ENCODE measurements at regions not wholly inside any gene's neighbourhood (a gene's known extent, or its start where the extent isn't known, plus 50 kb on each side); places are given as distances from the start of the nearest gene placed in this dataset.
"Not testable (repeated sequence)": the region's sequence is repeated elsewhere in the genome, so short reads cannot be mapped to it uniquely, and the experiment has no call there.

- DNase-seq (ENCODE audit: low spot score): no peak
These were observed 311.3 kb downstream of the C12orf75 start for GRCh38 chr12:105641749-105642148.

GRCh38 chr12:105644770-105645169, 314.3 kb downstream of the C12orf75 start:
- DNase-seq (ENCODE audit: low spot score): no peak

GRCh38 chr12:105654606-105655005, 324.1 kb downstream of the C12orf75 start:
- no peak for DNase-seq (ENCODE audit: low spot score)

GRCh38 chr12:105658389-105658788, 327.9 kb downstream of the C12orf75 start:
- no peak for DNase-seq (ENCODE audit: low spot score)

GRCh38 chr12:105659355-105660075, 329.0 kb downstream of the C12orf75 start:
- no peak for DNase-seq (ENCODE audit: low spot score)

GRCh38 chr12:105664765-105665164, 334.3 kb downstream of the C12orf75 start:
- DNase-seq (ENCODE audit: low spot score): not testable (repeated sequence)

GRCh38 chr12:105665366-105665765, 334.9 kb downstream of the C12orf75 start:
- DNase-seq (ENCODE audit: low spot score): no peak

- no peak for DNase-seq (ENCODE audit: low spot score)
These were observed 337.7 kb downstream of the C12orf75 start for GRCh38 chr12:105667973-105668743.

GRCh38 chr12:105670672-105671071, 340.2 kb downstream of the C12orf75 start:
- no peak for DNase-seq (ENCODE audit: low spot score)

- no peak for DNase-seq (ENCODE audit: low spot score)
These were observed 341.2 kb downstream of the C12orf75 start for GRCh38 chr12:105671720-105672119.

- DNase-seq (ENCODE audit: low spot score): no peak
These were observed 341.9 kb downstream of the C12orf75 start for GRCh38 chr12:105672121-105672975.

GRCh38 chr12:105674871-105675699, 344.6 kb downstream of the C12orf75 start:
- DNase-seq (ENCODE audit: low spot score): no peak

GRCh38 chr12:105676694-105677093, 346.2 kb downstream of the C12orf75 start:
- no peak for DNase-seq (ENCODE audit: low spot score)

GRCh38 chr12:105677672-105678071, 347.2 kb downstream of the C12orf75 start:
- DNase-seq (ENCODE audit: low spot score): no peak

- DNase-seq (ENCODE audit: low spot score): no peak
These were observed 349.5 kb downstream of the C12orf75 start for GRCh38 chr12:105679982-105680381.

- no peak for DNase-seq (ENCODE audit: low spot score)
These were observed 350.9 kb downstream of the C12orf75 start for GRCh38 chr12:105681341-105681740.

- DNase-seq (ENCODE audit: low spot score): not testable (repeated sequence)
These were observed 352.3 kb downstream of the C12orf75 start for GRCh38 chr12:105682821-105683220.

GRCh38 chr12:105683836-105684235, 353.3 kb downstream of the C12orf75 start:
- not testable (repeated sequence) for DNase-seq (ENCODE audit: low spot score)

GRCh38 chr12:105698075-105698474, 367.6 kb downstream of the C12orf75 start:
- DNase-seq (ENCODE audit: low spot score): no peak

- DNase-seq (ENCODE audit: low spot score): no peak
These were observed 368.7 kb downstream of the C12orf75 start for GRCh38 chr12:105699209-105699608.

- no peak for DNase-seq (ENCODE audit: low spot score)
These were observed 374.3 kb downstream of the C12orf75 start for GRCh38 chr12:105704787-105705186.

- no peak for DNase-seq (ENCODE audit: low spot score)
These were observed 374.7 kb downstream of the C12orf75 start for GRCh38 chr12:105705235-105705634.
